Calu3 (cell line): ENCODE measurements at regions not wholly inside any gene's neighbourhood (a gene's known extent, or its start where the extent isn't known, plus 50 kb on each side); places are given as distances from the start of the nearest gene placed in this dataset.

Experiments
- BruUV-seq: library from RNA; stranded (reverse); fragments of 400-500 nt; replicated peaks from 2 replicates; lab custom pipeline; 2021; lab: Mats Ljungman, UMichigan
- CTCF ChIA-PET: fragments of 300-600 bp; sonication (Branson Sonifier 250); formaldehyde crosslinking; loops from one replicate; lab custom pipeline; 2022; ENCODE audit warnings: antibody characterized with exemption; lab: Charles Lee
- DNase-seq: peaks from one replicate; pipeline ENCODE4 v3.0.0; 2022
- H3K27ac Mint-ChIP-seq: one replicate; pipeline ENCODE4 v1.8.0; 2022; ENCODE audit warnings: mixed read lengths; ENCODE audit not compliant: unreplicated experiment
- H3K27me3 Mint-ChIP-seq: one replicate; pipeline ENCODE4 v1.8.0; 2022; ENCODE audit warnings: mixed read lengths; ENCODE audit not compliant: unreplicated experiment
- H3K36me3 Mint-ChIP-seq: one replicate; pipeline ENCODE4 v1.8.0; 2022; ENCODE audit warnings: mild to moderate bottlenecking, moderate library complexity, mixed read lengths; ENCODE audit not compliant: insufficient read depth, unreplicated experiment
- H3K4me1 Mint-ChIP-seq: one replicate; pipeline ENCODE4 v1.8.0; 2022; ENCODE audit warnings: mild to moderate bottlenecking, low read depth, mixed read lengths; ENCODE audit not compliant: unreplicated experiment
- H3K4me3 Mint-ChIP-seq: one replicate; pipeline ENCODE4 v1.8.0; 2022; ENCODE audit warnings: mild to moderate bottlenecking, low read depth, moderate library complexity, mixed read lengths; ENCODE audit not compliant: unreplicated experiment
- H3K9me3 Mint-ChIP-seq: one replicate; pipeline ENCODE4 v1.8.0; 2022; ENCODE audit warnings: low read depth, mixed read lengths; ENCODE audit not compliant: unreplicated experiment
- intact Hi-C: fragments of 100-400 bp; cut with micrococcal nuclease; formaldehyde crosslinking; loops from one replicate; pipeline ENCODE4 v1.10.0; 2022; ENCODE audit not compliant: unreplicated experiment
- TF ChIP-seq, protein P1 (sequence below): fragments of 200-600 bp; IDR thresholded peaks from one replicate; pipeline ENCODE4 v1.8.0; 2022; ENCODE audit warnings: antibody characterized with exemption; ENCODE audit not compliant: unreplicated experiment

DNA sequence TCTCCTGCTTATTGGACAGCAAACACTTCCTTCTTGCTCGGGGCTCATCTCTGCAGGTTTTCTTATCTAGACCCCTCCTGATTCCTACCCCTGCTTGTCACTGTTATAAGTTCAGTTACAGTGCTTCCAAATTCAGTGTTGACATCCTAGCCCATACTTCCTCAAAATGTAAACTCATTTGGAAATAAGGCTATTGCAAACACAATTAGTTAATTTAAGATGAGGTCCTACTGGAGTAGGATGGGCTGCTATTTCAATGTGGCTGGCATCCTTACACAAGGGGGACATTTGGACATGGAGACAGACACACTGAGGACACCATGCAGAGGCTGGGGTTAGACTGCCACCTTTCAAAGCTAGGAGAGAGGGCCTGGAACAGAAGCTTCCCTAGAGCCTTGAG is 85.2 kb upstream of the NPVF start:
- TF ChIP-seq, protein P1, sequence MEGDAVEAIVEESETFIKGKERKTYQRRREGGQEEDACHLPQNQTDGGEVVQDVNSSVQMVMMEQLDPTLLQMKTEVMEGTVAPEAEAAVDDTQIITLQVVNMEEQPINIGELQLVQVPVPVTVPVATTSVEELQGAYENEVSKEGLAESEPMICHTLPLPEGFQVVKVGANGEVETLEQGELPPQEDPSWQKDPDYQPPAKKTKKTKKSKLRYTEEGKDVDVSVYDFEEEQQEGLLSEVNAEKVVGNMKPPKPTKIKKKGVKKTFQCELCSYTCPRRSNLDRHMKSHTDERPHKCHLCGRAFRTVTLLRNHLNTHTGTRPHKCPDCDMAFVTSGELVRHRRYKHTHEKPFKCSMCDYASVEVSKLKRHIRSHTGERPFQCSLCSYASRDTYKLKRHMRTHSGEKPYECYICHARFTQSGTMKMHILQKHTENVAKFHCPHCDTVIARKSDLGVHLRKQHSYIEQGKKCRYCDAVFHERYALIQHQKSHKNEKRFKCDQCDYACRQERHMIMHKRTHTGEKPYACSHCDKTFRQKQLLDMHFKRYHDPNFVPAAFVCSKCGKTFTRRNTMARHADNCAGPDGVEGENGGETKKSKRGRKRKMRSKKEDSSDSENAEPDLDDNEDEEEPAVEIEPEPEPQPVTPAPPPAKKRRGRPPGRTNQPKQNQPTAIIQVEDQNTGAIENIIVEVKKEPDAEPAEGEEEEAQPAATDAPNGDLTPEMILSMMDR, result no peak
- H3K4me1 Mint-ChIP-seq, result peaks cover 36% of the 10 kb centered on the region
- BruUV-seq, result no TSS peak
- intact Hi-C loops, result no loop called here
- H3K36me3 Mint-ChIP-seq, result no peaks in the 10 kb centered on the region
- H3K27me3 Mint-ChIP-seq, result no peaks in the 10 kb centered on the region
- CTCF ChIA-PET, result interaction anchor here (1.3 to 1.9 kb wide), 2 partner anchors 53 to 133 kb away, joined by 4 to 9 read pairs; a partner anchor contains a TSS
- DNase-seq, result no peak
- no peak overlapping the region for H3K4me3 Mint-ChIP-seq
- H3K9me3 Mint-ChIP-seq, result no peaks in the 10 kb centered on the region
- no peak overlapping the region for H3K27ac Mint-ChIP-seq

DNA sequence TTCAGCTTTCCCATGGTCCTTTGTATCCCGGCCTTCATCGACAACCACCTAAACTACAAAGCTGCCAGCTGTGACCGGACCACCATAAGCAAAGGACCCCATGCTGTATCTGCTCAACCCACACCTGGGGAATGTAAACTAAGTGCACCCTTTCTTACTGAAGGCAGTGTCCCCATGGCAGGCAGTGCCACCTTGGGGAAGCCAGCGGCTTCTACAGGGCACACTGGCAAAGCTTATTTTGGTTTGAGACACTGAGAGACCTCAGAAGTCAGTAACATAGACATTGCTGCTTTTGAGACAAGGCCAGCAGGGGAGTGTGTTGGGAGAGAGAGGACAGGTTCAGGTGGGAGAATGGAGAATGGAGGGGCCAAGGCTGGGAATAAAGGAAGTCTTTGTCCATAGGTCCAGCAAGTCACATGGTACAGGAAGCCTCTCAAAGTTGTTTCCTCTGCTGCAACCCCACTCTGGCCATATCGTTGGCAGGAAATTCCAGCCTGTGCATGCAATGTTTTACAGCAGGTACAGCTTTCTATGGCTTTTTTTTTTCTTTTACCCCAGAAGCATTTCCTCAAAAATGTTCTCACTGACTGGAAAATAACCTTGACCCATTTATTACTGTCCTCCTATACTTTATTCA is 85.9 kb upstream of the NPVF start:
- peaks cover 36% of the 10 kb centered on the region for H3K4me1 Mint-ChIP-seq
- TF ChIP-seq, protein P1, result no peak
- intact Hi-C loops, result loop anchor here (2.0 kb wide), 2 partner anchors 51 to 75 kb away; no protein-coding TSS in a partner anchor
- H3K36me3 Mint-ChIP-seq, result no peaks in the 10 kb centered on the region
- H3K9me3 Mint-ChIP-seq, result no peaks in the 10 kb centered on the region
- DNase-seq, result peak; percentile 57
- no TSS peak for BruUV-seq
- H3K27ac Mint-ChIP-seq, result peak overlapping the region; percentile 30
- CTCF ChIA-PET, result interaction anchor here (0.8 to 1.9 kb wide), 5 partner anchors 11 to 134 kb away, joined by 3 to 9 read pairs (median 4); a partner anchor contains a TSS
- peak overlapping the region; percentile 2 for H3K4me3 Mint-ChIP-seq
- H3K27me3 Mint-ChIP-seq, result no peaks in the 10 kb centered on the region

DNA sequence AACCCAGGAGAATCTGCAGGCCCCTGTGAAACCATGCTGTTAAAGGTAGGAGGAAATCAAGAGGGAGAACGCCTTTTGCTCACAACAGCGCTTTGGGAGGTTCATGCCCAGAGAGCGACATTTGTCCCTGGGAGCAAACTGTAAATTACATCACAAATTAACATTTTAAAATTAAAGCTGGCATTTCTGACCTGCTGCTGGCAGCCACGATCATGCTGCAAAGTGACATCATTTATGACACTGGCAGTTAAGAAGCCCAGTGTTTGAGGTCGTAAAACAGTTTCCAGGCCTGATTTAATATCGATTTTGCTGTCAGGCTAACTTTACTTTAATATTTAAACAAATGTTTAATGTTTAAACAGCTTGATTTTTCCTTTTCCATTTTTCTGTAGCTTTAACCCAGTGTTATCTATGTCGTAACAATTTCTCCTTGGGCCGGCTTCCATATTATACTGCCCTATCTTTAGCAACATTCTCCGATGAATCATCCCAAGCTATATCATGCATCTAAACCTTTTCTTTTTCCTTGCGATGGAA is 86.5 kb upstream of the NPVF start:
- no peaks in the 10 kb centered on the region for H3K9me3 Mint-ChIP-seq
- CTCF ChIA-PET, result interaction anchor here (0.8 to 1.9 kb wide), 5 partner anchors 12 to 135 kb away, joined by 3 to 9 read pairs (median 4); a partner anchor contains a TSS

DNA sequence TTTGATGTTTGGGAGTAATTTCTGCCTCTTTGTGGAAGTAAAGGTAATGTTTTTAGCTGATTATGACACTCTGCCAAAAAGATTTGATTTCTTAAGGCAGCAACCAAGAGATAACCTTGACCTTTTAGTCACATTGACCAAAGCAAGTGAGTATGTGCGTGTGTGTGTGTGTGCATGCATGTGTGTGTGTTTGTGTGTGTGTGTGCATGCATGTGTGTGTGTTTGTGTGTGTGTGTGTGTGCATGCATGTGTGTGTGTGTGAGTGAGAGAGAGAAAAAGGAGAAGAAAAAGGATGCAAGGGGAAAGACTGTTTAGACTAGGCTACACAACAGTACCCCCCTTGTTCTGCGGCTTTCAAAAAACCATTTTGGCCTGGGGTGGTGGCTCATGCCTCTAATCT is 88.1 kb upstream of the NPVF start:
- Mint-ChIP-seq H3K9me3 (no peaks in the 10 kb centered on the region), H3K27ac (no peak overlapping the region), H3K36me3 (no peaks in the 10 kb centered on the region), H3K4me1 (peaks cover 36% of the 10 kb centered on the region), H3K27me3 (peaks cover 12% of the 10 kb centered on the region), H3K4me3 (no peak overlapping the region)
- BruUV-seq, result no TSS peak
- intact Hi-C loops, result no loop called here
- DNase-seq, result no peak
- TF ChIP-seq, protein P1, result no peak
- CTCF ChIA-PET, result interaction anchor here (0.6 to 1.7 kb wide), 2 partner anchors 17 to 56 kb away, joined by 3 to 5 read pairs; no protein-coding TSS in a partner anchor

More for the DNA sequence above, 86.5 kb upstream of the NPVF start:
- intact Hi-C loops, result loop anchor here (2.0 kb wide), 2 partner anchors 52 to 74 kb away; no protein-coding TSS in a partner anchor
- Mint-ChIP-seq H3K27ac (peak overlapping the region; percentile 30), H3K27me3 (no peaks in the 10 kb centered on the region), H3K4me1 (peaks cover 36% of the 10 kb centered on the region), H3K36me3 (no peaks in the 10 kb centered on the region), H3K4me3 (peak overlapping the region; percentile 2)
- DNase-seq, result peak; percentile 30
- no TSS peak for BruUV-seq
- TF ChIP-seq, protein P1, result no peak
